HG02610 (cell line): ENCODE measurements at regions not wholly inside any gene's neighbourhood (a gene's known extent, or its start where the extent isn't known, plus 50 kb on each side); places are given as distances from the start of the nearest gene placed in this dataset.
"Not testable (repeated sequence)": the region's sequence is repeated elsewhere in the genome, so short reads cannot be mapped to it uniquely, and the experiment has no call there.

Experiments used
- ATAC-seq: cut with Tn5 transposase; IDR thresholded peaks from one replicate; pipeline ENCODE4 v1.9.1; 2021; ENCODE audit warnings: mild to moderate bottlenecking, moderate library complexity; ENCODE audit not compliant: unreplicated experiment

DNA sequence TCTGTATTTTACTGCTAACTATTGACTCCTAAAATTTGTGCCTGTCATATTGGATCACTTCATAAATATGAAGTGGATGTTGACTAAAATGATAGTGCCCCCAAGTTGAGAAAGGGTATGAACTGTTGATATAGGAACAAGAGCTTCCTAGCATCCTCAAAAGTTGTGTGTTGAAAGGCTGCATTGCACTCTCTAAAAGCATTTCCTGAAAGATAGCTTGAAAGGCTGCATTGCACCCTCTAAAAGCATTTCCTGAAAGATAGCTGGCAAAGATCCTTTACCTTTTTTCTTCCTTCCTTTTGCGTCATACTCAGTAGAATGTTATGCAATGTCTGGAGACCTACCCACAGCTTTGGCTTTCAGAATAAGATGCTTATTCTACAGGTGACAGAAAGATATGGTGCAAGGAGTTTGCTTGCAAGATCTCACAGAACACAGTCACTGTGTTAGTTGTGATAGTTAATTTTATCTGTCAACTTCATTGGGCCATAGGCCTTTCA, 274.6 kb upstream of the GALNTL6 start:
- no peak for ATAC-seq

- no peak for ATAC-seq
These were observed 278.8 kb upstream of the GALNTL6 start for GRCh38 chr4:171534391-171534790.

GRCh38 chr4:171532968-171533367, 280.2 kb upstream of the GALNTL6 start:
- ATAC-seq, result no peak

DNA sequence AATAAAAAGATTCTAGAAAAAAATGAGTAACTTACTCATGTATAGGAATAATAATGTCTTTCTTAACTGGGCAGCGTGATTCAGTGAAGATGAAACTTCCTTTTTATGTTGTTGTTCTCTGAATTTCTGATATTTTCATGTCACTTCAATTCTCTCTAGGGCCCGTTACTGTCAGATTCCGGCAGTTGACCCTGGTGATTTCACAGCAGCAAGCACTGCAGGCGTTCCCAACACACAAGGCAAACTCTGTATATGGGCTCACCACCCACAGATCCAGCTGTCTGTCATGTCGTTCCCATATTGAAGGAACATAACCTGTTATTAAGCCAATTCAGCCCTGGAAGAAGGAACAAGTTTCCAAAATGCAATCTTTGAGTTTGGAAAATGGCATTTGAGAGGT, 288.3 kb upstream of the GALNTL6 start:
- ATAC-seq, result no peak

GRCh38 chr4:171521726-171522125, 291.5 kb upstream of the GALNTL6 start:
- no peak for ATAC-seq

- peak; percentile 55 for ATAC-seq
These were observed 293.7 kb upstream of the GALNTL6 start for GRCh38 chr4:171519457-171519856.

DNA sequence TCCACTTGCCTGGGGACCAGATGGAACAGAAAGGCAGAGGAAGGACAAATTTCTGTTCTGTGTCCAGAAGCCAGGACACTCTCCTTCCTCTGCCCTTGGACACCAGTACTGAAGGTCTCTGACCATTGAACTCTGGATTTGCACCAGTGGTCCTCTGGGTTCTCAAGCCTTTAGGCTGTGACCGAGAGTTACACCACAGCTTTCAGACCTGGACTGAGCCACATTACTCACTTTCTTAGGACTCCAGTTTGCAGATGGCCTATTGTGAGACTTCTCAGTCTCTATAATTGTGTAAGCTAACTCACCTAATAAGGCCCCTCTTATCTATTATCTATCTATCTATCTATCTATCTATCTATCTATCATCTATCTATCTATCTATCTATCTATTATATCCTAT, 295.3 kb upstream of the GALNTL6 start:
- no peak for ATAC-seq

GRCh38 chr4:171516694-171517093, 296.5 kb upstream of the GALNTL6 start:
- no peak for ATAC-seq

GRCh38 chr4:171484681-171485080, 328.5 kb upstream of the GALNTL6 start:
- ATAC-seq, result no peak

- ATAC-seq, result no peak
These were observed 335.0 kb upstream of the GALNTL6 start for GRCh38 chr4:171478181-171478580.

- ATAC-seq, result not testable (repeated sequence)
These were observed 338.1 kb upstream of the GALNTL6 start for GRCh38 chr4:171475111-171475510.

DNA sequence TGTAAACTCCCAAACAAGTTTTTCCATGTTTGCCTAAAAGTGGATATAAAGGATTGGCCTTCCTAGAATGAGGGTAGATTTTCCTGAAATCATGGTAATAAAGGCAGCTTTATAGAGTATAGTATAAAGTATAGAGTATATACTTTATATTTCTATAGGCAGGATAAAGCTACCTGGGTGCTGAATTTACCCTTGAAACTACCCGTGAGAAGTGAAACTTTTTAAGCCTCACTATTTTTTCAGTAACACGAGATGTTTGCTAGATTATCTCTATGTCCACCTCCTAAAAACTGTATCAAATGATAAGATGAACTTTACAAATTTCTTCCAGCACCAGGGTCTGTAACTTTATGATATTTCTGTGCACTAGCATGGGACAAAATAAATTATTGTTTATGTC, 340.0 kb upstream of the GALNTL6 start:
- ATAC-seq, result no peak

- ATAC-seq, result no peak
These were observed 341.0 kb upstream of the GALNTL6 start for GRCh38 chr4:171472230-171472629.

GRCh38 chr4:171464499-171464898, 348.7 kb upstream of the GALNTL6 start:
- ATAC-seq, result no peak

- ATAC-seq, result no peak
These were observed 352.0 kb upstream of the GALNTL6 start for GRCh38 chr4:171461191-171461590.

- no peak for ATAC-seq
These were observed 364.2 kb upstream of the GALNTL6 start for GRCh38 chr4:171448919-171449481.

GRCh38 chr4:171448358-171448757, 364.8 kb upstream of the GALNTL6 start:
- ATAC-seq, result no peak

DNA sequence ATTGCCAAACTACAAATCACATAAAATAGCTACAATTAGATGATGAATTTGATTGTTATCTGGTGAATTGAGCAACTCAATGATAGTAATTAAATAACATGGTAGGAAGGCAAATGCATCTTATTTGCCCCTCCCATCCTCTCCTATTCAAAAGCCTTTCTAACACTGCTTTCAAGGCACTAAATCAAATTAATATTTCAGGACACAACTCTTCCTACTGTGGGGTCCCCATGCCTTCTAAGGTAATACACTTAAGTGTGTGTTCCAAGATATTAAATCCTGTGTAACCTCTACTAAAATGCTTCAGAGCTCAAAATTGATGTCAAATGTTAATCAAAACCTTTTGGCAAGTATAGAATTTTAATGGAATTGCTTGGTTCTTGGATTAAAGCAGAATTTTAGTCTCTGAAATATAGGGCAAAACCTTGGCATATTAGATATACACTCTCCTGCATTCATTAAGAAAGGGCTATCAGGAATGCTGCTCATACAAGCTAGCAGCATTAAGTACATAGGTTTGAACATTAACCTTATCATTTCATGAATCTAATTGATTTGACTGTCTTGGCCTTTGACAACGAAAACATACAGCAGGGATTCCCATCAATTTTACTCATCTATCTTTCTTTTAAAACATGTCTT, 371.8 kb upstream of the GALNTL6 start:
- no peak for ATAC-seq

GRCh38 chr4:171433674-171434073, 379.5 kb upstream of the GALNTL6 start:
- ATAC-seq, result no peak

- ATAC-seq, result no peak
These were observed 380.7 kb upstream of the GALNTL6 start for GRCh38 chr4:171432536-171432935.

DNA sequence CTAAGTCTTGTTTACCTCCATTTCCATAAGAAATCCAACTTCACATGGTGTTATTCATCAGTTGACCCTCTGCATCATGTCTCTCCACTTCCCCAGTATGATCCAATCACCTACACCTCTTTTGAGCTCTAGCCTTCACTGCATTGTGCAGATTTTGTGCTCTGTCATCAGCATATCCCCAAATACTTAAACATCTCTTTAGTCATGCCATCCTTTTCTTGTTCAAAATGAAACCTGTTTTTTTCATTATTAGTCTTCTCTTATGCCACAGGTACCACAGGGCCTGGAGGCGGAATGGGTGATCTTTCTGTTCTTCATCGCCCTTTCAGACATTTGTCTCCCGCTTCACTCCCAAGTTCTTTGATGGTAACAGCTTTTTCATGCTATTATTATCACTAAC, 382.7 kb upstream of the GALNTL6 start:
- peak; percentile 62 for ATAC-seq

- ATAC-seq, result no peak
These were observed 416.0 kb upstream of the GALNTL6 start for GRCh38 chr4:171397175-171397574.

- no peak for ATAC-seq
These were observed 422.6 kb upstream of the GALNTL6 start for GRCh38 chr4:171390626-171391025.
